OCI-LY1 (cell line): ENCODE measurements at regions not wholly inside any gene's neighbourhood (a gene's known extent, or its start where the extent isn't known, plus 50 kb on each side); places are given as distances from the start of the nearest gene placed in this dataset.

ENCODE experiments used
- H2AFZ ChIP-seq: fragments of 200-600 bp; sonication (generic), shearing (Covaris generic); 2 replicates; pipeline ENCODE4 v1.6.0; 2014; ENCODE audit warnings: antibody characterized with exemption, mild to moderate bottlenecking, low read length
- H3F3A ChIP-seq: fragments of 200-600 bp; sonication (generic), shearing (Covaris generic); 2 replicates; pipeline ENCODE4 v1.6.0; 2014; ENCODE audit warnings: mild to moderate bottlenecking, antibody characterized with exemption, low read length, moderate library complexity; ENCODE audit not compliant: insufficient read depth
- H3K27ac ChIP-seq: fragments of 200-600 bp; sonication (generic); 2 replicates; pipeline ENCODE4 v1.5.1; 2014; ENCODE audit warnings: low read length, mixed run types, mild to moderate bottlenecking, low read depth; ENCODE audit not compliant: poor library complexity, severe bottlenecking
- H3K27me3 ChIP-seq: fragments of 200-600 bp; sonication (generic); 2 replicates; pipeline ENCODE4 v1.6.0; 2014; ENCODE audit warnings: antibody characterized with exemption, mild to moderate bottlenecking, low read length, moderate library complexity; ENCODE audit not compliant: insufficient read depth
- H3K36me3 ChIP-seq: fragments of 200-600 bp; sonication (generic); 2 replicates; pipeline ENCODE4 v1.6.1; 2014; ENCODE audit warnings: mild to moderate bottlenecking, antibody characterized with exemption, low read length, moderate library complexity, mixed read lengths; ENCODE audit not compliant: insufficient read depth
- H3K4me1 ChIP-seq: fragments of 200-600 bp; sonication (generic); 2 replicates; pipeline ENCODE4 v1.5.1; 2014; ENCODE audit warnings: mild to moderate bottlenecking, low read length, moderate library complexity; ENCODE audit not compliant: insufficient read depth, severe bottlenecking
- H3K4me2 ChIP-seq: fragments of 200-600 bp; sonication (generic), shearing (Covaris generic); 2 replicates; pipeline ENCODE4 v1.6.1; 2014; ENCODE audit warnings: low read length
- H3K4me3 ChIP-seq: fragments of 200-600 bp; sonication (generic); 2 replicates; pipeline ENCODE4 v1.5.1; 2014; ENCODE audit warnings: low read length, low read depth, mild to moderate bottlenecking, mixed read lengths; ENCODE audit not compliant: poor library complexity, severe bottlenecking
- H3K79me2 ChIP-seq: fragments of 200-600 bp; shearing (Covaris generic); 2 replicates; pipeline ENCODE4 v1.6.1; 2016; ENCODE audit warnings: mixed run types, low read length, mixed read lengths; ENCODE audit not compliant: insufficient read depth
- H3K9ac ChIP-seq: fragments of 200-600 bp; sonication (generic), shearing (Covaris generic); 2 replicates; pipeline ENCODE4 v1.6.1; 2014; ENCODE audit warnings: mild to moderate bottlenecking, low read length, mixed read lengths
- H3K9me2 ChIP-seq: fragments of 200-600 bp; sonication (generic), shearing (Covaris generic); 2 replicates; pipeline ENCODE4 v1.6.1; 2014; ENCODE audit warnings: low read depth, mild to moderate bottlenecking, low read length, mixed read lengths
- H3K9me3 ChIP-seq: fragments of 200-600 bp; shearing (Covaris generic); 2 replicates; pipeline ENCODE4 v1.6.1; 2014; ENCODE audit warnings: low read length, mixed read lengths
- H4K20me1 ChIP-seq: fragments of 200-600 bp; sonication (generic), shearing (Covaris generic); 2 replicates; pipeline ENCODE4 v1.6.0; 2016; ENCODE audit warnings: mild to moderate bottlenecking, low read length; ENCODE audit not compliant: insufficient read depth
- CTCF ChIP-seq: fragments of 200-600 bp; sonication (generic), shearing (Covaris generic); IDR thresholded peaks from 2 replicates; pipeline ENCODE4 v1.5.1; 2017; ENCODE audit warnings: mild to moderate bottlenecking, antibody characterized with exemption, low read length, moderate library complexity, mixed read lengths
- EZH2 ChIP-seq: fragments of 200-600 bp; sonication (generic), shearing (Covaris generic); IDR thresholded peaks from 2 replicates; pipeline ENCODE4 v1.8.0; 2017; ENCODE audit warnings: borderline replicate concordance, mixed run types, mild to moderate bottlenecking, antibody characterized with exemption, low read length, moderate library complexity, mixed read lengths

GRCh38 chr4:45954276-45954675, 169.6 kb downstream of the GABRG1 start:
- H3K36me3 ChIP-seq = no peaks in the 10 kb centered on the region
- no peaks in the 10 kb centered on the region for H3K27me3 ChIP-seq
- no peaks in the 10 kb centered on the region for H3K9me3 ChIP-seq
- H3K79me2 ChIP-seq = no peaks in the 10 kb centered on the region
- no peaks in the 10 kb centered on the region for H3K9me2 ChIP-seq
- H2AFZ ChIP-seq = no peak overlapping the region
- H4K20me1 ChIP-seq = no peaks in the 10 kb centered on the region
- no peaks in the 10 kb centered on the region for H3F3A ChIP-seq
- H3K9ac ChIP-seq = no peak overlapping the region
- no peak overlapping the region for H3K27ac ChIP-seq
- no peak for TF ChIP-seq EZH2
- H3K4me1 ChIP-seq = no peaks in the 10 kb centered on the region
- no peak overlapping the region for H3K4me2 ChIP-seq
- no peak overlapping the region for H3K4me3 ChIP-seq

GRCh38 chr4:45951153-45951552, 172.7 kb downstream of the GABRG1 start:
- no peak overlapping the region for H3K27ac ChIP-seq
- H3F3A ChIP-seq = no peaks in the 10 kb centered on the region
- no peak for TF ChIP-seq CTCF
- TF ChIP-seq EZH2 = no peak
- H3K9me2 ChIP-seq = no peaks in the 10 kb centered on the region
- H3K4me2 ChIP-seq = no peak overlapping the region
- no peak overlapping the region for H3K4me3 ChIP-seq
- no peak overlapping the region for H2AFZ ChIP-seq
- H3K9me3 ChIP-seq = no peaks in the 10 kb centered on the region
- H3K36me3 ChIP-seq = no peaks in the 10 kb centered on the region
- no peaks in the 10 kb centered on the region for H4K20me1 ChIP-seq
- no peaks in the 10 kb centered on the region for H3K79me2 ChIP-seq
- H3K4me1 ChIP-seq = no peaks in the 10 kb centered on the region
- H3K9ac ChIP-seq = no peak overlapping the region
- no peaks in the 10 kb centered on the region for H3K27me3 ChIP-seq

- H3K36me3 ChIP-seq = no peaks in the 10 kb centered on the region
- H3K27me3 ChIP-seq = no peaks in the 10 kb centered on the region
- no peaks in the 10 kb centered on the region for H3F3A ChIP-seq
- H3K4me2 ChIP-seq = no peak overlapping the region
- no peaks in the 10 kb centered on the region for H4K20me1 ChIP-seq
- no peak overlapping the region for H3K9ac ChIP-seq
- H3K79me2 ChIP-seq = no peaks in the 10 kb centered on the region
- H3K9me2 ChIP-seq = no peaks in the 10 kb centered on the region
- no peak for TF ChIP-seq CTCF
- no peak for TF ChIP-seq EZH2
- no peaks in the 10 kb centered on the region for H3K9me3 ChIP-seq
- H3K27ac ChIP-seq = no peak overlapping the region
- no peak overlapping the region for H3K4me3 ChIP-seq
- no peaks in the 10 kb centered on the region for H3K4me1 ChIP-seq
- no peak overlapping the region for H2AFZ ChIP-seq
Observed at GRCh38 chr4:45946699-45947098, 177.2 kb downstream of the GABRG1 start.

- TF ChIP-seq CTCF (peak; percentile 30; the same call in 1 of the 2 replicates), EZH2 (no peak)
- no peaks in the 10 kb centered on the region for H3F3A ChIP-seq
- H3K36me3 ChIP-seq = no peaks in the 10 kb centered on the region
- H2AFZ ChIP-seq = no peak overlapping the region
- no peak overlapping the region for H3K27ac ChIP-seq
- no peaks in the 10 kb centered on the region for H4K20me1 ChIP-seq
- H3K27me3 ChIP-seq = no peaks in the 10 kb centered on the region
- no peaks in the 10 kb centered on the region for H3K9me2 ChIP-seq
- H3K4me1 ChIP-seq = no peaks in the 10 kb centered on the region
- no peak overlapping the region for H3K9ac ChIP-seq
- H3K9me3 ChIP-seq = no peaks in the 10 kb centered on the region
- no peak overlapping the region for H3K4me2 ChIP-seq
- H3K79me2 ChIP-seq = no peaks in the 10 kb centered on the region
- no peak overlapping the region for H3K4me3 ChIP-seq
Observed at GRCh38 chr4:45944000-45944399, 179.9 kb downstream of the GABRG1 start.
